CD4-positive, alpha-beta T cell (primary cell): ENCODE measurements at regions not wholly inside any gene's neighbourhood (a gene's known extent, or its start where the extent isn't known, plus 50 kb on each side); places are given as distances from the start of the nearest gene placed in this dataset.

Experiments
- ATAC-seq: fragments of 200-7000 bp; cut with Tn5 transposase; one replicate; pipeline ENCODE4 v1.10.0; 2022; ENCODE audit warnings: mild to moderate bottlenecking; ENCODE audit not compliant: poor library complexity
- CTCF ChIA-PET: fragments of 350-600 bp; sonication (Branson Sonifier 250); formaldehyde crosslinking; loops from one replicate; lab custom pipeline; 2021; ENCODE audit warnings: antibody characterized with exemption, inconsistent platforms; lab: Charles Lee
- POLR2A ChIA-PET: fragments of 350-600 bp; sonication (Branson Sonifier 250); formaldehyde crosslinking; loops from one replicate; lab custom pipeline; 2021; ENCODE audit warnings: antibody characterized with exemption, inconsistent platforms; lab: Charles Lee
- DNase-seq, 14 experiments: peaks; one replicate each; pipeline ENCODE4 v3.0.0-alpha.2; 2013 to 2020; ENCODE audit warnings: mixed read lengths in 2 of 14
- H3K27ac ChIP-seq, 2 donors: one replicate each; pipeline versions ENCODE4 v1.5.1 to v1.7.0; 2013; ENCODE audit warnings: low read length in 2 of 2, low read depth in 1 of 2, mild to moderate bottlenecking in 1 of 2
- H3K27me3 ChIP-seq, 2 experiments: 1 replicate in 1 of 2; 2 replicates in 1 of 2; pipeline versions ENCODE4 v1.6.1 to v1.7.0; 2013; ENCODE audit warnings: low read length in 2 of 2, control low read depth in 1 of 2, mild to moderate bottlenecking in 1 of 2, moderate library complexity in 1 of 2; ENCODE audit not compliant: insufficient read depth in 2 of 2, control insufficient read depth in 1 of 2
- H3K36me3 ChIP-seq: one replicate; pipeline ENCODE4 v1.6.1; 2013; ENCODE audit warnings: low read length, control low read depth; ENCODE audit not compliant: insufficient read depth
- H3K4me1 ChIP-seq: one replicate; pipeline ENCODE4 v1.6.1; 2013; ENCODE audit warnings: low read length, control low read depth; ENCODE audit not compliant: insufficient read depth
- H3K4me3 ChIP-seq: one replicate; pipeline ENCODE4 v1.5.1; 2013; ENCODE audit warnings: mild to moderate bottlenecking, low read length, moderate library complexity
- H3K9me3 ChIP-seq, 2 experiments: 1 replicate in 1 of 2; 2 replicates in 1 of 2; pipeline versions ENCODE4 v1.6.1 to v1.7.0; 2013; ENCODE audit warnings: low read length in 2 of 2, mild to moderate bottlenecking in 2 of 2, control low read depth in 1 of 2, moderate library complexity in 1 of 2; ENCODE audit not compliant: control insufficient read depth in 1 of 2, insufficient read depth in 1 of 2
- H3K27ac Mint-ChIP-seq: one replicate; pipeline ENCODE4 v1.8.0; 2020; ENCODE audit warnings: mixed read lengths
- H3K27me3 Mint-ChIP-seq: one replicate; pipeline ENCODE4 v1.8.0; 2021; ENCODE audit warnings: mixed read lengths
- H3K36me3 Mint-ChIP-seq: one replicate; pipeline ENCODE4 v1.8.0; 2021; ENCODE audit warnings: low read depth, mixed read lengths
- H3K4me1 Mint-ChIP-seq: one replicate; pipeline ENCODE4 v1.8.0; 2021; ENCODE audit warnings: low read depth, mixed read lengths
- H3K4me3 Mint-ChIP-seq: one replicate; pipeline ENCODE4 v1.8.0; 2020; ENCODE audit warnings: mild to moderate bottlenecking, mixed read lengths
- H3K9me3 Mint-ChIP-seq: one replicate; pipeline ENCODE4 v1.8.0; 2020; ENCODE audit warnings: mixed read lengths
- intact Hi-C, 2 experiments: fragments of 100-400 bp; cut with DNase I in 1 of 2; cut with micrococcal nuclease in 1 of 2; formaldehyde crosslinking; loops; one replicate each; pipeline versions ENCODE4 v1.15.1 to v1.9.0; 2023 to 2025; cut with DNase I, micrococcal nuclease
- TF ChIP-seq, protein P1 (sequence below): fragments of 200-600 bp; IDR thresholded peaks from one replicate; pipeline ENCODE4 v1.8.0; 2022; ENCODE audit warnings: antibody characterized with exemption, mild to moderate bottlenecking

DNA sequence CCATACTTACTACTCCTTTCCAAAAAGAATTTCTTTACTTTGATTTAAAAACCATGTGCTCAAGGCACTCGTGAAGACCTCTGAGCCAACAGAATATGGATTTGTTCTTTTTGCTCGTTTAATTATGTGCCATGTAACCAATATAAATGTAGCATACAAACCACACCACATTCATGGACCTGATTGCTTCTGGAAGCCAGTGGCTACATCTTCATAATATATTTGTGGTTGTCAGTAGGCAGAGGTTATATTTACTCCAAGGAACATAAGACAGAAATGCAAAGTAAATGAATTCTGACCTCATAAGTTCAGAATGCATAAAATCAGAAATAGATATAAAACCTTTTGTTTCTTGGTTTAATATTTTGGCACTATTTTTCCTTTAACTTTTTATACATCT, 373.0 kb downstream of the HDGFL1 start:
- TF ChIP-seq, protein P1, sequence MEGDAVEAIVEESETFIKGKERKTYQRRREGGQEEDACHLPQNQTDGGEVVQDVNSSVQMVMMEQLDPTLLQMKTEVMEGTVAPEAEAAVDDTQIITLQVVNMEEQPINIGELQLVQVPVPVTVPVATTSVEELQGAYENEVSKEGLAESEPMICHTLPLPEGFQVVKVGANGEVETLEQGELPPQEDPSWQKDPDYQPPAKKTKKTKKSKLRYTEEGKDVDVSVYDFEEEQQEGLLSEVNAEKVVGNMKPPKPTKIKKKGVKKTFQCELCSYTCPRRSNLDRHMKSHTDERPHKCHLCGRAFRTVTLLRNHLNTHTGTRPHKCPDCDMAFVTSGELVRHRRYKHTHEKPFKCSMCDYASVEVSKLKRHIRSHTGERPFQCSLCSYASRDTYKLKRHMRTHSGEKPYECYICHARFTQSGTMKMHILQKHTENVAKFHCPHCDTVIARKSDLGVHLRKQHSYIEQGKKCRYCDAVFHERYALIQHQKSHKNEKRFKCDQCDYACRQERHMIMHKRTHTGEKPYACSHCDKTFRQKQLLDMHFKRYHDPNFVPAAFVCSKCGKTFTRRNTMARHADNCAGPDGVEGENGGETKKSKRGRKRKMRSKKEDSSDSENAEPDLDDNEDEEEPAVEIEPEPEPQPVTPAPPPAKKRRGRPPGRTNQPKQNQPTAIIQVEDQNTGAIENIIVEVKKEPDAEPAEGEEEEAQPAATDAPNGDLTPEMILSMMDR, result no peak
- Histone ChIP-seq H3K4me1 (no peaks in the 10 kb centered on the region), H3K4me3 (no peak overlapping the region), H3K27ac (no peak overlapping the region), H3K27me3 (no peaks in the 10 kb centered on the region), H3K36me3 (no peaks in the 10 kb centered on the region), H3K9me3 (peaks cover 0 to 7% of the 10 kb centered on the region in 2 experiments)
- Mint-ChIP-seq H3K27ac (no peak overlapping the region), H3K27me3 (no peaks in the 10 kb centered on the region), H3K4me3 (no peak overlapping the region), H3K9me3 (no peaks in the 10 kb centered on the region), H3K36me3 (no peaks in the 10 kb centered on the region), H3K4me1 (no peaks in the 10 kb centered on the region)
- intact Hi-C loops, result no loop called here
- ChIA-PET POLR2A (no interaction called here), CTCF (no interaction called here)
- DNase-seq (no peak), ATAC-seq (no peak)

DNA sequence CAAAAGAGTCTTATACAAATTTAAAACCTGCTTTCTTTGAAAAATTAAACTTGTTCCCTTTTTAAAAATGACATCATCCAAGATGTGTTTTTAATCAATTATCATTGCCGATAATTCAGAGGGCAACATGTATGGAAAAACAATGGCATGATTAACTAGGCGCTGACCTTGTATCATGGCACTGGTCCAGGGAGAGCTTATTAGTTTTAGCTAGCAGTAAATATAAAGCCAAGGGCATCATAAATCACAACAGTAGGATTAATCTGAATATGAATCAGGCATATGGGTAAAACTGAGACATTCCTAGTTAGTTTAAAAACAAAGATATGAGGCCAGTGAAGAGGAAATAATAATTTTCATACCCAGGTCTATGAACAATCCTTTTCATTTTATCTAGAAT, 374.0 kb downstream of the HDGFL1 start:
- H3K27me3 Mint-ChIP-seq, result no peaks in the 10 kb centered on the region

DNA sequence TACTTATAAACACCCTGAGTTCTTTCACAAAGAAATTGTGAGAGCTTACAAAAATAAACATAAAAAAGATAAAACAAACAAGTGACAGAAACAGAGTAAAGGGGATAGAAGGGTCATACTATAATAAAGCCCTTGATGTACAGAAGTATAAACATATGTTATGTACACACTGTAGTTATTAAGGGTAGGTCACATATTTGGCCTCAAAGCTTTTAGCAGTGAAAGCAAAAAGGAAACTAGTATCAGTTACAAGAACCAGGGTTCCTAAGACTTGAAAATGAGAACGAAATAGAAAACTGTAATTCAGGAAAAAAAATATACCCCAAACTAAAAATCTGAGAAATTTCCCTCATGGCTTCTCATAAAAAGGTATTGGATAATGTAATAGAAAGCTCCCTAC, 380.6 kb downstream of the HDGFL1 start:
- H3K9me3 Mint-ChIP-seq, result no peaks in the 10 kb centered on the region
- no peaks in the 10 kb centered on the region for H3K27me3 ChIP-seq
- ATAC-seq, result no peak
- H3K4me1 ChIP-seq, result no peaks in the 10 kb centered on the region
- H3K9me3 ChIP-seq, result no peaks in the 10 kb centered on the region
- CTCF ChIA-PET, result no interaction called here
- H3K4me3 Mint-ChIP-seq, result no peak overlapping the region
- no peaks in the 10 kb centered on the region for H3K36me3 ChIP-seq
- H3K27me3 Mint-ChIP-seq, result no peaks in the 10 kb centered on the region
- DNase-seq, result no peak
- H3K4me3 ChIP-seq, result no peak overlapping the region
- no peaks in the 10 kb centered on the region for H3K36me3 Mint-ChIP-seq
- peaks cover 8% of the 10 kb centered on the region for H3K4me1 Mint-ChIP-seq
- intact Hi-C loops, result no loop called here
- no peak overlapping the region for H3K27ac Mint-ChIP-seq
- TF ChIP-seq, protein P1, result no peak
- POLR2A ChIA-PET, result no interaction called here
- no peak overlapping the region for H3K27ac ChIP-seq

More for the DNA sequence above, 374.0 kb downstream of the HDGFL1 start:
- Mint-ChIP-seq H3K4me1 (no peaks in the 10 kb centered on the region), H3K36me3 (no peaks in the 10 kb centered on the region), H3K9me3 (no peaks in the 10 kb centered on the region), H3K27ac (no peak overlapping the region), H3K4me3 (no peak overlapping the region)
- Histone ChIP-seq H3K4me1 (no peaks in the 10 kb centered on the region), H3K36me3 (no peaks in the 10 kb centered on the region), H3K9me3 (peaks cover 0 to 7% of the 10 kb centered on the region in 2 experiments), H3K27me3 (no peaks in the 10 kb centered on the region), H3K4me3 (no peak overlapping the region), H3K27ac (no peak overlapping the region)
- ChIA-PET CTCF (no interaction called here), POLR2A (interaction anchor here (0.6 kb wide), 1 partner anchor 1328 kb away, joined by 4 read pairs; no protein-coding TSS in a partner anchor)
- intact Hi-C loops, result no loop called here
- TF ChIP-seq, protein P1, result no peak
- ATAC-seq (no peak), DNase-seq (no peak)
